HCT116 (cell line): ENCODE measurements at regions not wholly inside any gene's neighbourhood (a gene's known extent, or its start where the extent isn't known, plus 50 kb on each side); places are given as distances from the start of the nearest gene placed in this dataset.

ENCODE experiments used
- ATAC-seq: fragments of 200-7000 bp; cut with Tn5 transposase; 2 replicates; pipeline ENCODE4 v1.9.1; 2020; ENCODE audit warnings: mild to moderate bottlenecking, moderate library complexity
- BruUV-seq: library from RNA; stranded (reverse); fragments of 400-500 nt; replicated peaks from 2 replicates; lab custom pipeline; 2021; lab: Mats Ljungman, UMichigan
- CTCF ChIA-PET: fragments of 300-600 bp; sonication (Branson Sonifier 250); formaldehyde crosslinking; loops from one replicate; lab custom pipeline; 2021; ENCODE audit warnings: antibody characterized with exemption; lab: Charles Lee
- POLR2A ChIA-PET: fragments of 300-600, 350-600 bp; sonication (Branson Sonifier 250); formaldehyde crosslinking; loops from one replicate; lab custom pipeline; 2021; ENCODE audit warnings: antibody characterized with exemption; lab: Charles Lee
- RAD21 ChIA-PET, 2 experiments: fragments of 300-600 bp; sonication (Branson Sonifier 250); formaldehyde crosslinking; loops; one replicate each; lab custom pipeline; 2023; ENCODE audit warnings: low total read pairs in 2 of 2; ENCODE audit not compliant: uncharacterized antibody in 2 of 2, unreplicated experiment in 2 of 2, low non-redundant PET in 1 of 2; lab: Charles Lee
- DNase-seq: peaks from one replicate; pipeline ENCODE4 v3.0.0-alpha.2; 2010; ENCODE audit warnings: low read depth, low spot score
- H2AFZ ChIP-seq: fragments of 200-600 bp; shearing (Covaris generic), sonication (generic); 2 replicates; pipeline ENCODE4 v1.6.1; 2017; ENCODE audit warnings: low read depth, mixed run types, mixed read lengths, antibody characterized with exemption, low read length; ENCODE audit not compliant: poor library complexity, severe bottlenecking
- H3K27ac ChIP-seq: 2 replicates; pipeline ENCODE4 v1.5.1; 2012; ENCODE audit warnings: low read depth, low read length
- H3K27me3 ChIP-seq: fragments of 200-600 bp; sonication (generic); 2 replicates; pipeline ENCODE4 v1.6.1; 2016; ENCODE audit warnings: mixed run types, low read length, mixed read lengths; ENCODE audit not compliant: insufficient read depth
- H3K36me3 ChIP-seq, 2 experiments: fragments of 200-500 bp in 1 of 2; fragments of 200-600 bp in 1 of 2; sonication (Bioruptor generic) in 1 of 2; sonication (generic) in 1 of 2; 2 replicates each; pipeline versions ENCODE4 v1.5.1 to v1.6.1; 2014 to 2016; ENCODE audit warnings: low read length in 2 of 2, inconsistent platforms in 1 of 2, mixed read lengths in 1 of 2, mixed run types in 1 of 2; ENCODE audit not compliant: insufficient read depth in 2 of 2, control insufficient read depth in 1 of 2
- H3K4me1 ChIP-seq, 2 experiments: fragments of 200-600 bp in 1 of 2; sonication (generic) in 1 of 2; 2 replicates each; pipeline versions ENCODE4 v1.5.1 to v1.6.1; 2012 to 2017; ENCODE audit warnings: low read length in 2 of 2, inconsistent platforms in 1 of 2, mild to moderate bottlenecking in 1 of 2, mixed read lengths in 1 of 2, mixed run types in 1 of 2, moderate library complexity in 1 of 2; ENCODE audit not compliant: insufficient read depth in 2 of 2, control insufficient read depth in 1 of 2
- H3K4me2 ChIP-seq: fragments of 200-600 bp; sonication (generic); 2 replicates; pipeline ENCODE4 v1.6.1; 2017; ENCODE audit warnings: mixed run types, low read length, mixed read lengths
- H3K4me3 ChIP-seq, 2 experiments: fragments of 200-600 bp in 1 of 2; sonication (generic) in 1 of 2; replicated peaks in 1 of 2; 2 replicates each; pipeline ENCODE4 v1.5.1; 2011 to 2016; ENCODE audit warnings: low read length in 2 of 2, control low read depth in 1 of 2, low read depth in 1 of 2, mild to moderate bottlenecking in 1 of 2, mixed read lengths in 1 of 2, mixed run types in 1 of 2
- H3K79me2 ChIP-seq: fragments of 200-600 bp; sonication (generic); 2 replicates; pipeline ENCODE4 v1.6.1; 2017; ENCODE audit warnings: mild to moderate bottlenecking, mixed run types, low read length, moderate library complexity, mixed read lengths; ENCODE audit not compliant: insufficient read depth
- H3K9ac ChIP-seq: fragments of 200-600 bp; sonication (generic); 2 replicates; pipeline ENCODE4 v1.6.1; 2016; ENCODE audit warnings: low read length, mixed read lengths
- H3K9me2 ChIP-seq: fragments of 200-600 bp; sonication (generic), shearing (Covaris generic); 2 replicates; pipeline ENCODE4 v1.6.1; 2017; ENCODE audit warnings: mixed run types, mild to moderate bottlenecking, moderate library complexity; ENCODE audit not compliant: insufficient read depth
- H3K9me3 ChIP-seq, 2 experiments: fragments of 200-500 bp in 1 of 2; fragments of 200-600 bp in 1 of 2; sonication (Bioruptor generic) in 1 of 2; sonication (generic) in 1 of 2; 2 replicates each; pipeline ENCODE4 v1.6.1; 2014 to 2017; ENCODE audit warnings: low read length in 2 of 2, mixed read lengths in 2 of 2, inconsistent platforms in 1 of 2, low read depth in 1 of 2, mild to moderate bottlenecking in 1 of 2, mixed run types in 1 of 2, moderate library complexity in 1 of 2; ENCODE audit not compliant: control insufficient read depth in 1 of 2, insufficient read depth in 1 of 2
- H4K20me1 ChIP-seq: fragments of 200-600 bp; sonication (generic), shearing (Covaris generic); 2 replicates; pipeline ENCODE4 v1.6.1; 2017; ENCODE audit warnings: mixed run types, mild to moderate bottlenecking, moderate library complexity; ENCODE audit not compliant: insufficient read depth
- ATF3 ChIP-seq: IDR thresholded peaks from 2 replicates; pipeline ENCODE4 v1.6.1; 2012
- POLR2A ChIP-seq: IDR thresholded peaks from 2 replicates; pipeline ENCODE4 v1.7.0; 2011; ENCODE audit warnings: borderline replicate concordance; ENCODE audit not compliant: insufficient read depth, insufficient read length; ENCODE audit errors: extremely low read depth
- SIN3A ChIP-seq: IDR thresholded peaks from 2 replicates; pipeline ENCODE4 v1.6.1; 2012; ENCODE audit warnings: low read depth
- TCF7L2 ChIP-seq: IDR thresholded peaks from 2 replicates; pipeline ENCODE4 v1.7.0; 2011; ENCODE audit warnings: borderline replicate concordance, inconsistent platforms; ENCODE audit not compliant: insufficient read depth, insufficient read length; ENCODE audit errors: extremely low read depth
- ZFX ChIP-seq: fragments of 450-650 bp; IDR thresholded peaks from 2 replicates; pipeline ENCODE4 v1.6.1; 2017
- intact Hi-C: fragments of 100-400 bp; cut with micrococcal nuclease; formaldehyde crosslinking; loops from 2 replicates; pipeline ENCODE4 v1.10.0; 2022

- Histone ChIP-seq H3K27ac (no peak overlapping the region), H3K4me2 (no peak overlapping the region), H3K27me3 (peaks cover 19% of the 10 kb centered on the region; the same call in 1 of the 2 replicates), H3K4me3 (no peak overlapping the region), H2AFZ (no peak overlapping the region), H3K9me2 (no peaks in the 10 kb centered on the region), H3K79me2 (no peaks in the 10 kb centered on the region), H3K4me1 (no peaks in the 10 kb centered on the region), H3K9me3 (no peaks in the 10 kb centered on the region), H3K36me3 (no peaks in the 10 kb centered on the region), H4K20me1 (no peaks in the 10 kb centered on the region), H3K9ac (no peak overlapping the region)
- POLR2A ChIA-PET, result no interaction called here
- DNase-seq (no peak), ATAC-seq (no peak)
- CTCF ChIA-PET, result no interaction called here
- RAD21 ChIA-PET, result no interaction called here
- intact Hi-C loops, result no loop called here
- TF ChIP-seq ATF3 (no peak), SIN3A (no peak), TCF7L2 (no peak)
- BruUV-seq, result no TSS peak
Measured at GRCh38 chr5:158108177-158108576, 249.2 kb upstream of the CLINT1 start.

- Histone ChIP-seq H3K27me3 (peaks cover 5% of the 10 kb centered on the region; the same call in 1 of the 2 replicates), H3K9ac (no peak overlapping the region), H3K36me3 (no peaks in the 10 kb centered on the region), H3K4me1 (no peaks in the 10 kb centered on the region), H3K9me2 (no peaks in the 10 kb centered on the region), H2AFZ (no peak overlapping the region), H3K4me2 (no peak overlapping the region), H3K9me3 (no peaks in the 10 kb centered on the region)
- no TSS peak for BruUV-seq
- ChIA-PET CTCF (no interaction called here), POLR2A (no interaction called here), RAD21 (no interaction called here)
- no peak for DNase-seq
- no peak for TF ChIP-seq ZFX
- no peak for TF ChIP-seq POLR2A
- TF ChIP-seq, all 23 proteins: peak for 0
- Histone ChIP-seq H4K20me1 (no peaks in the 10 kb centered on the region), H3K27ac (no peak overlapping the region), H3K79me2 (no peaks in the 10 kb centered on the region), H3K4me3 (no peak overlapping the region)
- intact Hi-C loops, result no loop called here
- ATAC-seq, result no peak
Measured at GRCh38 chr5:158100373-158100888, 241.5 kb upstream of the CLINT1 start.
